RWPE2 (cell line): ENCODE measurements at regions not wholly inside any gene's neighbourhood (a gene's known extent, or its start where the extent isn't known, plus 50 kb on each side); places are given as distances from the start of the nearest gene placed in this dataset.

Experiments
- ATAC-seq: fragments of 200-7000 bp; cut with Tn5 transposase; 3 replicates; pipeline ENCODE4 v1.9.1; 2021; ENCODE audit warnings: low read depth
- DNase-seq: peaks from one replicate; pipeline ENCODE4 v3.0.0-alpha.2; 2020; ENCODE audit warnings: low spot score
- H3K27ac ChIP-seq: fragments of 450-650 bp; 2 replicates; pipeline ENCODE4 v1.5.1; 2017; ENCODE audit warnings: mild to moderate bottlenecking; ENCODE audit not compliant: poor library complexity, severe bottlenecking
- H3K27me3 ChIP-seq: fragments of 250-450 bp; sonication (Bioruptor Pico); 2 replicates; pipeline ENCODE4 v1.5.1; 2021; ENCODE audit warnings: mild to moderate bottlenecking, moderate library complexity; ENCODE audit not compliant: insufficient read depth, poor library complexity, severe bottlenecking
- H3K36me3 ChIP-seq: fragments of 250-450 bp; sonication (Bioruptor Pico); 2 replicates; pipeline ENCODE4 v1.5.1; 2020; ENCODE audit warnings: low read depth, mild to moderate bottlenecking, moderate library complexity
- H3K4me1 ChIP-seq: fragments of 250-450 bp; sonication (Bioruptor Pico); 2 replicates; pipeline ENCODE4 v1.5.1; 2021; ENCODE audit warnings: mild to moderate bottlenecking, moderate library complexity; ENCODE audit not compliant: insufficient read depth, poor library complexity, severe bottlenecking
- H3K4me3 ChIP-seq: fragments of 250-450 bp; sonication (Bioruptor Pico); 2 replicates; pipeline ENCODE4 v1.5.1; 2021; ENCODE audit warnings: mild to moderate bottlenecking, moderate library complexity; ENCODE audit not compliant: severe bottlenecking
- H3K9me3 ChIP-seq: fragments of 250-450 bp; sonication (Bioruptor Pico); 2 replicates; pipeline ENCODE4 v1.5.1; 2021; ENCODE audit warnings: mild to moderate bottlenecking, moderate library complexity; ENCODE audit not compliant: severe bottlenecking
- TF ChIP-seq, protein P1 (sequence below): fragments of 450-650 bp; IDR thresholded peaks from one replicate; pipeline ENCODE4 v1.5.1; 2017; ENCODE audit warnings: mild to moderate bottlenecking, moderate library complexity; ENCODE audit not compliant: poor library complexity, severe bottlenecking

DNA sequence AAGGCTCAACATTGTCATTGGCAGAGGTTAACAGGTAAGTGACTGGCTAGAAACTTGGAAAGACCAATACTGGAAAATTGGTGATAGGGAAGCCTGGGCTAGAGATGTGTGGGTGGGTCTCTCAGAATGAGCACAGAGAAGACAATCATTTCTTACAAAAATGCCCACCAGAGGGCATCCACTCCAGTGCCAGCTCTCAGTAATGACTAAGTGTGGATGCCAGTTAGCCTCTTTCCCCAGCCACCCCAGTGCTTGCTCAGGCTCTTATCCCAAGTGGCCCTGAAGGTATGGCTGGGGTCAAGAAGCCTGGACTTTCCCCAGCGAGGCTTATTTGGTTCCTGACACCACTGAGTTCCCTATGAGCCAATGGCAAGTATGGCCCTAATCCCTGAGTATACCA lies 115.9 kb upstream of the ST8SIA2 start:
- Histone ChIP-seq H3K4me3 (no peak overlapping the region), H3K27ac (no peak overlapping the region), H3K4me1 (no peaks in the 10 kb centered on the region), H3K9me3 (no peaks in the 10 kb centered on the region), H3K36me3 (no peaks in the 10 kb centered on the region), H3K27me3 (peaks cover 33% of the 10 kb centered on the region)
- ATAC-seq (peak; percentile 82), DNase-seq (no peak)
- TF ChIP-seq, protein P1, sequence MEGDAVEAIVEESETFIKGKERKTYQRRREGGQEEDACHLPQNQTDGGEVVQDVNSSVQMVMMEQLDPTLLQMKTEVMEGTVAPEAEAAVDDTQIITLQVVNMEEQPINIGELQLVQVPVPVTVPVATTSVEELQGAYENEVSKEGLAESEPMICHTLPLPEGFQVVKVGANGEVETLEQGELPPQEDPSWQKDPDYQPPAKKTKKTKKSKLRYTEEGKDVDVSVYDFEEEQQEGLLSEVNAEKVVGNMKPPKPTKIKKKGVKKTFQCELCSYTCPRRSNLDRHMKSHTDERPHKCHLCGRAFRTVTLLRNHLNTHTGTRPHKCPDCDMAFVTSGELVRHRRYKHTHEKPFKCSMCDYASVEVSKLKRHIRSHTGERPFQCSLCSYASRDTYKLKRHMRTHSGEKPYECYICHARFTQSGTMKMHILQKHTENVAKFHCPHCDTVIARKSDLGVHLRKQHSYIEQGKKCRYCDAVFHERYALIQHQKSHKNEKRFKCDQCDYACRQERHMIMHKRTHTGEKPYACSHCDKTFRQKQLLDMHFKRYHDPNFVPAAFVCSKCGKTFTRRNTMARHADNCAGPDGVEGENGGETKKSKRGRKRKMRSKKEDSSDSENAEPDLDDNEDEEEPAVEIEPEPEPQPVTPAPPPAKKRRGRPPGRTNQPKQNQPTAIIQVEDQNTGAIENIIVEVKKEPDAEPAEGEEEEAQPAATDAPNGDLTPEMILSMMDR = peak; percentile 65

DNA sequence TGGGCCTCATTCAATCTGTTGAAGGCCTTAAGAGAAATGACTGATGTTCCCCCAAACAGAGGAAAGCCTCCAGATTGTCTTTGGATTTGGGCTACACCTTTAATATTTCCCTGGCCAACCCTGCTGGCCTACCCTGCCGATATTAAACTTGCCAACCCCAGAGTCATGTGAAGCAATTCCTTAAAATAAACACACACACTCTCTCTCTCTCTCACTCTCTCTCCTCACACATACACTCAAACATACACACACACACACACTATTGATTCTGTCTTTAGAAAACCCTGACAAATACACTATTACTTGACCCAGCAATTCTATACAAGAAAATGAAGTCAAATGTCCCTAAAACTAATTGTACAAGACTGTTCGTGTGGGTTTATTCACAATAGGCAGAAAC lies 109.9 kb upstream of the ST8SIA2 start:
- no peak overlapping the region for H3K27ac ChIP-seq
- TF ChIP-seq, protein P1 = no peak
- H3K27me3 ChIP-seq = peaks cover 11% of the 10 kb centered on the region
- ATAC-seq (no peak), DNase-seq (no peak)
- H3K4me3 ChIP-seq = no peak overlapping the region
- H3K9me3 ChIP-seq = no peaks in the 10 kb centered on the region
- no peaks in the 10 kb centered on the region for H3K4me1 ChIP-seq
- no peaks in the 10 kb centered on the region for H3K36me3 ChIP-seq

- TF ChIP-seq, protein P1 = no peak
- Histone ChIP-seq H3K9me3 (no peaks in the 10 kb centered on the region), H3K4me1 (no peaks in the 10 kb centered on the region), H3K27me3 (peaks cover 7% of the 10 kb centered on the region), H3K27ac (no peak overlapping the region), H3K4me3 (no peak overlapping the region), H3K36me3 (no peaks in the 10 kb centered on the region)
- no peak for ATAC-seq
- no peak for DNase-seq
These were observed 104.9 kb upstream of the ST8SIA2 start for GRCh38 chr15:92288755-92289154.

- TF ChIP-seq, protein P1 = no peak
- no peaks in the 10 kb centered on the region for H3K4me1 ChIP-seq
- H3K27me3 ChIP-seq = peaks cover 10% of the 10 kb centered on the region
- DNase-seq (no peak), ATAC-seq (no peak)
- no peaks in the 10 kb centered on the region for H3K36me3 ChIP-seq
- no peak overlapping the region for H3K4me3 ChIP-seq
- H3K27ac ChIP-seq = no peak overlapping the region
- no peaks in the 10 kb centered on the region for H3K9me3 ChIP-seq
These were observed 103.9 kb upstream of the ST8SIA2 start for GRCh38 chr15:92289733-92290132.

GRCh38 chr15:92290359-92290992 lies 103.2 kb upstream of the ST8SIA2 start:
- DNase-seq (no peak), ATAC-seq (no peak)
- Histone ChIP-seq H3K4me1 (no peaks in the 10 kb centered on the region), H3K27me3 (peaks cover 10% of the 10 kb centered on the region), H3K4me3 (no peak overlapping the region), H3K36me3 (no peaks in the 10 kb centered on the region), H3K27ac (no peak overlapping the region), H3K9me3 (no peaks in the 10 kb centered on the region)
- TF ChIP-seq, protein P1 = no peak
